Stimulated activated CD4-positive, alpha-beta T cell treated with anti-CD3 and anti-CD28 coated beads, TNF-alpha, amount 100 ng/mL, for 4 hours (primary cell): ENCODE measurements at regions not wholly inside any gene's neighbourhood (a gene's known extent, or its start where the extent isn't known, plus 50 kb on each side); places are given as distances from the start of the nearest gene placed in this dataset.

Experiments
- DNase-seq, 3 experiments: peaks; one replicate each; pipeline ENCODE4 v3.0.0-alpha.2; 2020; ENCODE audit warnings: low read depth in 3 of 3

GRCh38 chr4:89665662-89666061, 171.3 kb downstream of the SNCA start:
- DNase-seq: no peak

DNA sequence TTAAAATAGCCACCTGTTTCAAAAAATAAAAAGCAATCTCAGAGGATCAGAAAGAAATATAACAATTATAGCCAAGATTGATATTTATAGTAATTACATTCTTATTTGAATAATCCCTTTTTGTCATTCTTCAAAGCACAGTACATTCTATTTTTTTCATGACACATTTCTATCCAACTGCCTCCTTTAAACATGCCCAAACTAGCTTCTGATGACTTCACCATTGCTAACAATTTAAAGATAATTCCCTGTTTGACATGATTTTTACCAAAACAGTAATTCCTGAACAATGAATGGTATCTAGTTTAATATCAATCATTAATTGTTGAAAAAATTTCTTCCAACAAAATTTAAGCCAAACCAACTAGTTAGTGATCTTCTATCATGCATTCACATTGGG, 172.4 kb downstream of the SNCA start:
- no peak for DNase-seq

DNA sequence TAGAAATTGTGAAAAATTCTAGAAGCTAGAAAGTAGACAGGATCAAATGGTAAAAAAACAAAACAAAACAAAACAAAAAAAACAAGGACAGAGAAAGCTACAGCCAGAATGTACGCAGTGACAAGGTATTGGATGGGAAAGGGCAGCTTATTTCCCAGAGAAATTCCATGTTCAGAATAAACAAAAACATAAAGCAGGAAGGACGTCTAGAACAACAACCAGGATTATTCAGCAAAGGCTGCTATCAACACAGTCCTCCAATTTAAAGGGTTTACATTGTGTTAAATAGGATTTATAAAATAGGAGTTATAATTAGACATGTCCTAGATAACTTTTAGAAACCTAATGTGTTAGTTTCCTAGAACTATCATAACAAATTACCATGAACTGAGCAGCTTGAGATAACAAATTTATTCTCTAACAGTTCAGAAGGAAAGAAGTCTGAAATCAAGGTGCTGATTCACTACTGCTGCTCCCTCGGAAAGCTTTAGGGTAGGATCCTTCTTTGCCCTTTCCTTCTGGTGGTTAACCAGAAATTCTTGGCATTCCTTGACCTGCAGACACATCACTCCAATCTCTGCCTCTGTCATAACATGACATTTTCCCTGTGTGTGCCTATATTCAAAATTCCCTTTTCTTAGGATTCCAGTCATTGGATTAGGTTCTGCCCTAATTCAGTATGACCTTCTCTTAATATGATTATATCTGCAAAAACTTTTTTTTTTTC, 175.6 kb downstream of the SNCA start:
- no peak for DNase-seq

- no peak for DNase-seq
Measured at GRCh38 chr4:89660444-89661172, 176.4 kb downstream of the SNCA start.

GRCh38 chr4:89658701-89659024, 178.3 kb downstream of the SNCA start:
- DNase-seq: no peak

DNA sequence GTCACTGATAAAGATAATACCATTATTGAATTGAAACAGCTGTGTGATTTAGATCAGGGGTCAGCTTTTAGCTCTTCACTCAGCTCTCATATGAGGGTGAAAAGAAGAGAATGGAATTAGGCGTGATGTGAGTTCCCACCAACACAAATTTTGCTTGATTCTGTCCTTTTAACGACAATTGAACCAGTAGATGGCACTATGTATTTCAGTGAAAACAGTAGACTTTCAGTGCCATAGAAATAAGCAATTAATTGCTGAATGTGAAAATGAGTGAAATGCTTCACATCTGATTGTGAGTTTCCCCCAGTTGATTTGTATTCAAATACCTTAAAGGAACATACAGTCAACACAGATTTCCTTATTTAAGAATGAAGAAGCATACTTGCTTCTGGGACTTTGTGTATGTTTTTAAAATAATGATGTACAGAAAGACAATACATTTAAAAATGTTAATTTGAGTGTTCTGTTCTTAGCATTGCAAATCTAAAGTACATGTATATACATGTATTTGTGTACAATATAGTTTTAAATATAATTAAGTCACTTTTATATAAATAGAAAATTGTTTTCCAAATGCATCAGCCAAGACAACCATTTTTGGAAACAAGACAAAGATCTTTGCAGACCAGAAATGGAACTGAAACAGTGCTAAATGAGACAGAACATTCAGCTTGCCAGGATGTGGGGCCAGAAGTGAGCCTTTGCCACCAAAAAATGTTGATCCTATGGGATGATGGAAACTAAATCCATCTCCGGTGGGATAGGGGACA, 178.8 kb downstream of the SNCA start:
- no peak for DNase-seq

DNA sequence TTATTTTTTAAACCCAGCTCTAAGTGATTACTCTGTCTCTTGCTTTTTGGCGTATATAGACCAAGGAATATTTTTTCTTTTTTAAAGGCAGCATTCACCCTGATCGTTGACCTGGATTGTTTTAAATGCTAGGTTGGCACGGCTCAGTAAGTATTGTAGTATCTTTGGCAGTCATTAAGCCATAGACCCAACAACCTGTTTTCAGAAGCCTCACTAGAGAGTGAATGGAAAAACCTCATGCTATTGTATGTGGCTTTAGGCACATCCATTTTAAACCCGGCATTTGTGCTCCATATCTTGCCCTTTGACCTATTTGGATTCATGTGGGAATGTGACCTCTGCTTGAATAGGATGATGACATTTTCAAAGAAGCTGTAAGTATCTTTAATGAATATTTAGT, 183.9 kb downstream of the SNCA start:
- no peak for DNase-seq

- no peak for DNase-seq
Measured at GRCh38 chr4:89645482-89645881, 191.5 kb downstream of the SNCA start.

DNA sequence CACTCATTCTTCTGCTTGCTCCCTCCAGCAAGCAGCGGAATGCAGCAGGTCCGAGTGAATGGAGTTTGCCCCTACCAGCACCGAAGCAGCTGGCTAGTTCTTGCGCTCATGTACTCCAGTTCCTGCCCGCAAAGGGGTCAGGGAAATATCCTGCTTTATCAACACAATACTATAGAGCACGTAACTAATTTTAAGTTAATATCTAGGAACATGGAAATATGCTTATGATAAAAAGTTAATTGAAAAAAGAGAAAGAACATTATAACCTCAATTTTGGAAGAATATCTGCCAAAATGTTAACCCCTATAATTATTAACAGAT, 195.6 kb downstream of the SNCA start:
- DNase-seq: no peak

GRCh38 chr4:89640620-89641366, 196.2 kb downstream of the SNCA start:
- no peak for DNase-seq

DNA sequence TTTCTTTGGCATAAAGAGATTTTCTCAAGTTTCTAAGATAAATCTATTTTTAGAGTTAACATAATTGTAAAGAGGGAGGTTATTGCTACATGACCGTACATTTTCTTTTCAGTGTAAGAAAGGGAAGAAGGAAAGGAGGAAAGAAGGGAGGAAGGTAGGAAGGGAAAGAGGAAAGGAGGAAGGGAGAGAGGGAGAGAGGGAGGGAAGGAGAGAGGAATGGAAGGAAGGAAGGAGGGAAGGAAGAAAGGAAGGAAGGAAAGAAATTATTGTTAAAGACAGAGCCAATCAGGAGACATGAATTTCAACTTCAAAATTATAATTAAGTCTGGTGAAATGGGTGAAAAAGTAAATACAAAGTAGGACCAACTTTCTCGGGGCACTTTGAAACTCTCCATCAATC, 197.6 kb downstream of the SNCA start:
- DNase-seq: no peak

- DNase-seq: no peak
Measured at GRCh38 chr4:89625599-89626293, 211.2 kb downstream of the SNCA start.

DNA sequence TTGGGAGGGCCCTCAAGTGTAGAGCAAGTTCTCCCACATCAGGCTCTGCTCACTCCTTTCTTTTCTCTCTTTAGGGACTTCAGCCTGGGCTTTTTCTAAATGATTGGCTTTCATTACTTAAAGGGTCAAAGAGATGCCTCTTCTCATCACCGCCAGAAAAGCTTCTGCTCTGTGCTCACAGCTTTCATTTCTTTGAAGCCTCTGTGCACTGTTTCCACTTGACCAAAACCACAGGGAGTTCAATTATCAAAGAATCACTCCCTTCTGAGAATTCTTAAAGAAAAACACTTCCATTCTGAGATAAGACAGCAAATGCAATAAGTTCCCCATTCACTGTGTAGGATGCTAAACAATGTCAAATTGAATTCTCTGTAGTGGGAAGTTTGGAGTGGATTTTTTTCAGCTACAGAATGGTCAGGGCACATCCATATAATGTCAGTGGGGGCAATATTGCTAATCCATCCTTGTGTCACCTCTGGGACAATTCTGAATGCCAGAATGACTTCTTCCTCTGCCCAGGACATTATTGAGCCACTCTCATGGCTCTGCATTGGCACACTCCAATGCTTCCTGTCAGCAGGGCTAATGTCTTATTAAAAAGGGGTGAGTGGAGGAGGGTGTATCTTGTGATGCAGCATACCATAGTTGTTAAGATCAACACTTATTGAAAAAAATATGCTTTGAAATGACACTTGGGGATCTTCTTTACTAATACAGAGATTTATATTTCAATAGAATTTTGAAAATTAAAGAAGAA, 217.6 kb downstream of the SNCA start:
- no peak for DNase-seq

- no peak for DNase-seq
Measured at GRCh38 chr4:89618151-89618550, 218.8 kb downstream of the SNCA start.

DNA sequence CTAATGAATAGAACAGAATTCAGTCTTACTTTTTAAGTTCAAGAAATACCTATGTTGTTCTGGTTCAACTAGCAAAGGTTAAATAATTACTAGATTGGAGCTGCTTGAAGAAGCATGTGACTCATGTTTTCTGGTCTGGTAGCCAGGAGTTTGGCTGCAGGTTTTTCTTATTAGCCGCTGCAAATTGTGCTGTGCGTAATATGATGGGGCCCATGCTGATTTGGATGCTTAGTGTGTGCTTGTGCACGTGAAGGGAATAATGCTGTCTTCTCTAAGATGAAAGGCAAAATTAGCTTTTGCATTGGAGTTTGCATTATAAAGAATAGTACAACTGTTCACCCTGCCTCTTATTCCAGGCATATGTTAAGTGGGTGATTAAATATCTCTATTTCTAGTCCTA, 219.6 kb downstream of the SNCA start:
- no peak for DNase-seq

DNA sequence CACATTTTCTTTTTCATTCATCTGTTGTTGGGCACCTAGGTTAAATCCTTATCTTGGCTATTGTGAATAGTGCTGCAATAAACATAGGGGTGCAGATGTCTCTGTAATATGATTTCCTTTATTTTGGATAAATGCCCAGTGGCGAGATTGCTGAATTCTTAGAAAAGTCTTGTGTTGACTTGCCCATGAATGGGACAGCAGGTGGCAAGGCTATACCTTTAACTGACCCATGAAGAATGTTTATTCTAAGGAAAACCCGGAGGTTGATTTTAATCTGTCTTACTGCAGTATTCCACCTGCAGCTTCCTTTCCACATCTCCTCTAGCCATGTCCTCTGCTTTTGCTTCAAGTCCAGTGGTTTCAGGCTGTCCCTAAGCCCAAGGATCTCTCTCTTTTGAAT, 220.6 kb downstream of the SNCA start:
- DNase-seq: no peak

GRCh38 chr4:89615051-89615450, 221.9 kb downstream of the SNCA start:
- DNase-seq: no peak

- DNase-seq: no peak
Measured at GRCh38 chr4:89614155-89614554, 222.8 kb downstream of the SNCA start.

DNA sequence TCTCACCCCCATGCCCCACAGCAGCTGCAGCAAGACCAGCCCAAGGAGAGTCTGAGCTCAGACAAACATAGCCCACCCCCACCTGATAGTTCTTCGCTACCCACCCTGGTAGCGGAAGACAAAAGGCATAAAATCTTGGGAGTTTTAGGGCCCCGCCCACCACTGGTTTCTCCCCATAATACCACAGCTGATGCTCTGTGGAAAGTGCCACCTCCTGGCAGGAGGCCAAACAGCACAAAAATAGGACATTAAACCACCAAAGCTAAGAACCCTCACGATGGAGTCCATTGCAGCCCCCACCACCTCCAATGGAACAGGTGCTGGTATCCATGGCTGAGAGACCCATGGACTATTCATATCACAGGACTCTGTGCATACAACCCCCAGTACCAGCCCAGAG, 226.7 kb downstream of the SNCA start:
- no peak for DNase-seq

- no peak for DNase-seq
Measured at GRCh38 chr4:89609756-89610155, 227.2 kb downstream of the SNCA start.

- DNase-seq: no peak
Measured at GRCh38 chr4:89604951-89605350, 232.0 kb downstream of the SNCA start.
